ENCODE measurements at regions not wholly inside any gene's neighbourhood (a gene's known extent, or its start where the extent isn't known, plus 50 kb on each side); places are given as distances from the start of the nearest gene placed in this dataset.

GRCh38 chr16:62391134-62391533 lies 354.9 kb upstream of the CDH8 start:
- TF ChIP-seq CTCF (IDR thresholded peaks at IDR 0.05; ENCODE audit: poor library complexity, severe bottlenecking) (no peak), EP300 (conservative IDR thresholded peaks at IDR 0.05; ENCODE audit: poor library complexity, severe bottlenecking) (no peak), EZH2 (IDR thresholded peaks at IDR 0.05; ENCODE audit: borderline replicate concordance, insufficient read depth, low read length, poor library complexity, severe bottlenecking) (no peak), POLR2AphosphoS5 (IDR thresholded peaks at IDR 0.05) (no peak), TAF1 (IDR thresholded peaks at IDR 0.05; ENCODE audit: low read depth) (no peak), RAD21 (conservative IDR thresholded peaks at IDR 0.05) (no peak), MXI1 (conservative IDR thresholded peaks at IDR 0.05; ENCODE audit: poor library complexity, severe bottlenecking) (no peak), REST (IDR thresholded peaks at IDR 0.05; ENCODE audit: borderline replicate concordance) (no peak)
